GM19467 (cell line): ENCODE measurements at regions not wholly inside any gene's neighbourhood (a gene's known extent, or its start where the extent isn't known, plus 50 kb on each side); places are given as distances from the start of the nearest gene placed in this dataset.

Experiments used
- ATAC-seq: cut with Tn5 transposase; IDR thresholded peaks from one replicate; pipeline ENCODE4 v1.9.1; 2021; ENCODE audit warnings: mild to moderate bottlenecking, moderate library complexity; ENCODE audit not compliant: unreplicated experiment

DNA sequence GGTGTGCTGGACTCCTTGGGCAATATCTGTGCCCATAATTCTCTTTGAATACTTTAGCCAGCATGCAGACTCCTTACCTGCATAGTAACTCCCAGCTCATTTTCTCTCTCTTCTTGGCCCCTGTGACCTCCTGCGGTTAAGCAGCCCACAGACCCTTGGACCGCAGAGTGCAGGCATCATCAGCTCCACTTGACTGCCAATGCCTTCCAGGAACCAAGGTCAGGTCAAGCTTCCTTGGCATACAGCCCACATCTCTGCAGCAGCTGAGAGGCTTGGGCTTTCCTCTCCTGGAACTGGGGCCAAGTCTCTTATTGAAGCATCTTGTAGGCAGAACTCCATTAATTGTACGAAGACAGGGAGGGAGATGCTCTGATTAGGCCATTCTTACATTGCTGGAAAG, 130.1 kb upstream of the PIEZO2 start:
- no peak for ATAC-seq

DNA sequence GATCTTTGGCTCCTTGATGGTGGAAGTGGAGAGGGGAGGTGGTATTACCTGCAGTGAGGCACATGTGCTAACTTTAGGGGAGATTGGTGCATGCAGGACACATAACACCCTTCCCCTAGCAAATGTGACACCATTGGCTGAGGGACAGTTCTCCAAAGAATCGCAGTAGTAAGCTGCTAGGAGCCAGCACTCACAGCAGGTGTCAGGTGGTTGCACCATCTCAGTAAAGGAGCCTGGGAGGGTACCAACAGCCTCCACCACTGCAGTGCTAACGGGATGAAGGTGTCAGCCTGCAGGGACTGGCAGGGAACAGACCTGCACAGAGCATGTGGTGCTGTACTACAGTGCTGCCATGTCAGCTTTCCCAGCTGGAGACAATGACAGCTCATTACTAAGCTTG, 127.3 kb upstream of the PIEZO2 start:
- ATAC-seq, result no peak

DNA sequence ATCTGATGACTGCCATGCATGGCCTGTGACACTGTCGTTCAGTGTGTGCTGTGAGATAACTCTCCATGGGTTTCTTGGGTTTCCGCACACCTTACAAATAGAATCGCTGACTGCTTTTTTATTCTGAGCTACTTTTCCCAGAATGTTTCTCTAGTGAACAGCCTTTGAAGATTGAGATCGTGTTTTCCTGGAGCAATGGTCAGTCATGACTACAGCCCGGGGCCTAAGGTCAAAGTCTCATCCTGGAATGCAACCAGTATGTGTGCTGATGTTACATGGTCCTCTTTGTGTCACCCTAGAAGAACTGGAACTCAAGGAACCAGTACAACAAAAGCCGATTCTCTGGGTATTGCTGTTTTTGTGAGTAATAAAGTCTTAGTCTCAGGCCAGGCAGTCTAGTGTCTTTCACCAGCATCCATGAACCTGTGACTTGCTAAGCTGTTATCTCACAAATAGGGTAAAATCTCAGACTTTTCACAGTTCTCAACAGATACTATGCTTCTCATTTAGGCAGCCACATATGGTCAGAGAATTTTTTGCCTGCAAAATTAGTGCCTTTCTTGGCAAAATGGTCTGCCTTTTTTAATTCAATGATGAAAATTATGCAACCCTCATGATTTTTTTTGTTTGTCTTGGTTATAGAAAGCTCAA, 124.9 kb upstream of the PIEZO2 start:
- ATAC-seq, result no peak

DNA sequence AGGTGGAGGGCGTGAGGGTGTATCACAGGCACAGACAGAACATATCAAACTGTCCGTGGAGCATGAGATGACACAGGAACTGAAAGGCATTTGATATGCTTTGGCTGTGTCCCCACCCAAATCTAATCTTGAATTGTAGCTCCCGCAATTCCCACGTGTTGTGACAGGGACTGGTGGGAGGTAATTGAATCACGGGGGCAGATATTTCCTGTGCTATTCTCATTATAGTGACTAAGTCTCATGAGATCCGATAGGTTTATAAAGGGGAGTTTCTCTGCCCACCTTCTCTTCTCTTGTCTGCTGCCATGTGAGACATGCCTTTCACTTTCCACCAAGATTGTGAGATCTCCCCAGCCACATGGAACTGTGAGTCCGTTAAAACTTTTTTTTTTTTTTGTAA, 123.1 kb upstream of the PIEZO2 start:
- ATAC-seq, result no peak

DNA sequence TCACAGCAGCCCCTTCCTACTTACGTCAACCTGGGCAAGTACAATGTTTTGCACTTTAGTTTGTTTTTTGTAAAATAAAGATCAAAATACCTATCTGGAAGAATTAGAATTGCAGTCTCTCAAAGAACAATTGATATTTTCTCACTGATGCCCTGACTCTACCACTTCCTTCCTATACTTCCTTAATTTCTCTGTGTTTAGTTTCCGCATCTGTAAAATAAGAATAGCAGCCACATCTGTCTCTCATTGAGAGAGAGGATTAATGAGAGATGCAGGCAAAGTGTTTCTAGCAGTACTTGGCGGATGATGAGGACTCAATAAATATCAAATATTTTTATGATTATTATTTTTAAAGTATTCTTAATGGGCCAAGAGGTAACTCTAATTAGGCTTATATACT, 122.6 kb upstream of the PIEZO2 start:
- no peak for ATAC-seq

DNA sequence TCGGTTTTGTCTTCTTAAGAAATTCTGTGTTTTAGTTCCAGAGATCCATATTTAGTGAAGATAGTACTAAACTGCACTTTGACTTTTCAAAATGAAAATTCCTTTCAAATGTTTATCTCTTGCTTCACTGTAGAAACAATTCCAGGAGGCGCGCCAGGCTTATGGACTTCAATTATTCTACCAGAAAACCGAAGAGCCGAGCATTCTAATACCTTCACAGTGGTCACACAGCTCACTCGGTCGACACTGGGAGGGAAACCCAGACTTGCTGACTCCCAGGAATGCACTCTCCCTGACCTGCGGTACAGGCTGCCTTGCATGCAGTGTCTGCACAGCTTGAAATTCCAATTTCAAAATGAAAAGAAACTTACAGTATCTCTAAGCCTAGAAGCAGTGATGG, 119.9 kb upstream of the PIEZO2 start:
- no peak for ATAC-seq

DNA sequence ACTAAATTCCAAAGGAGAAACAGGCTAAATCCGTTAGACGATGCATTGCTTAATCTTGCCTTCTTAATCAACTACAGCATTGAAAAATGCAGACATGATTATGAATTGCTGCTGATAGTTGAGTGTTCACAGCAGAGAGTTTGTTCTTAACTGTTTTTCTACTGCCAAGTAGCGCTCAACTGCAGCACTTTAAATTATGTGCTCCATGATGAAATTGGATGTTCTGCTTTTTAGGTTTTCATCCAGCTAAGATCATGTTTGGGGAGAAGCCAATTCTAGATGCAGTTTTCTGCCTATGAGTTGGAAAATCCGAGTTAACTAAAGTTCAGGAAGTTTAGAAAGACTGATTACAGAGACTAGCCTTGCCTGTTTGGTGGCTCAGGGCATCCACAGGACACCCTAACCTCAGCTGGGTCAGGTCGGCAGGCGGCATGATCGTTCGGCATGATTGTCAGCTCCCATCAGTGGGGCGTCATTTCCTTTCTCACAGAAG, 119.4 kb upstream of the PIEZO2 start:
- ATAC-seq, result no peak

DNA sequence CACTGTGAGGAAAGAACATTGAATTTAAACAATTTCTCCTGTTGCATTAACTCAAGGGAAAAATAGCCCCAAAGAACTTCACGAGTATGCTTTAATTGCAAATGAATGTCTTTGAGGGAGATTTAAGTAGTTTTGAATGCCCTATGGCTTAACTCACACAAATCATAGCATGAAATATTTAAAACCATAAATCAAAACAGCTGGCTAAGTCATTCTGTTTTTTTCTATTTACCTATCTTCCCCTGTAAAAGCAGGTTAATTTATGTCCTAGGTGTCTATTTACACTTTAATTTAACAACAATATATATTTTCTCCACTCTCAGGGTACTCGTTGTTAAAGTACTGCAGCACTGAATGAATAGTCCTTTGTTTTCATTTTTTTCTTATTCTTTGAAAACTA, 118.8 kb upstream of the PIEZO2 start:
- no peak for ATAC-seq

DNA sequence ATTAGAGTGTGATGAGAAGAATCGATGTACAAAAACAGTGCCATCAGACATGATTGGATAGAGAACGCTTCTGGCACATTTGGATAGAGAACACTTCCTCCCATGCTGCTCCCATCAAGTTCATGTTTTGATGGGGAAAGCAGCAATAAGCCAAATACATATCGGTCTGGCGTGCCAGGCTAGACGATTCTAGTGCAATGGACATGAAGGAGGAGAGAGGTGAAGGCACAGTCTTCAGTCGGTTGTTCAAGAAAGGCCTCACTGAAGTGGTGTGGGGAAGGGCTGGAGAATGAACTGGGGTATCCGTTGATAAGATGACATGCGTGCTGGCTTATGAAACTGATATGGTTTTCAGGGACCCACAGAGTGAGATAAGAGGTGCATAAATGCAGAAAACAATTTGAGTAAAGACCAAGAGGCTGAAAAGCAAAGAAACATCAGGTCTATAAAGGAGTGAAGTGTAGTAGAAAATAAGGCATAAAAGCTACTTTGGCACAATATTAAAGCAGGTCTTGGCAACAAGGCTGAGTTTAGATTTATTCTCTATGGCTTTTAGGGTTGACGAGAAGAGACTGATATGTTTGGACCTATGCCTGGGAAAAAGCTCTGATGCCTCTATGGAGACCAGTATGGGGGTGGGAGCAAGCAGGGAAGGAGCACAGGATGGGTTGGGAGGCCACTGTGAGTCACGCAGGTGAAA, 117.6 kb upstream of the PIEZO2 start:
- no peak for ATAC-seq

DNA sequence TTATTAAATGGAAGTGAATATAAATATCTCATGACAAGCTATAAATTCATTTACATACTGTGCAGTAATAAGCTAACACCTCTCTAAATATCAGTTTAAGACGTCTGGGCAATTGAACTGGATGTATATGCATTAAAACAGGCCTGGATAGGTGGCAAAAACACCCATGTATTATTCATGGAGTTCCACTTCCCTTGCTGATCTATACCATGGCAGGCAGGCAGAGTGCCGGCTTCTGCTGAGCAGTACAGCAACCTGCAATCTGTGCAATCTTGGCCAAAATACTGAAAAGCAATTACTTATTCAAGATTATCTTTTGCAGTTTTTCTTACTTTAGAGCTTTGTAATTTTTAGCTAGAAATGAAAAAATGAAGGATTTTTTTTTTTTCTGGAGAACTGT, 112.1 kb upstream of the PIEZO2 start:
- no peak for ATAC-seq

DNA sequence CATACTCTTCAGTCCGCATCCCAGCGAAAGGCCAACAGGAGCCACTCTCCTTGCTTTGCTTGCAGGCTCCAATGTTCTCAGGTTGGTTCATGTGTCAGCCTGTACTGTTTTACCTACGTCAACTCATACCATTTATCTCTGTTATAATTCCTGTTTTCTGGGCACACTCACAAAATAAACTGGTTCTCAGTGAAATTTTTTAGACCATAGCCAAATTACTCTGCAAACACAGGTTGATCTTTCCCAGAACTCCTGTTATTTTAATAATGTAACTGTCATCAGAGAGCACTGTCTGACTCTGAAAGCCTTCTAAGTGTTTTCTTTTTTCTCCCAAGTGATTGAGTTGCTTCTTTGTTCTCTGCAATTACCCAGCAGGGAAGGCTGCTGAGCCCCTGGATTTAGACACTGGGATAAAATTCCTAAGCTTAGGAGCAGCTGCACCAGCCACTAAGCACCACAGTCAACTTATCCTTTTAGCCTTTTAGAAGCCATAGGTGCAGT, 111.6 kb upstream of the PIEZO2 start:
- no peak for ATAC-seq

DNA sequence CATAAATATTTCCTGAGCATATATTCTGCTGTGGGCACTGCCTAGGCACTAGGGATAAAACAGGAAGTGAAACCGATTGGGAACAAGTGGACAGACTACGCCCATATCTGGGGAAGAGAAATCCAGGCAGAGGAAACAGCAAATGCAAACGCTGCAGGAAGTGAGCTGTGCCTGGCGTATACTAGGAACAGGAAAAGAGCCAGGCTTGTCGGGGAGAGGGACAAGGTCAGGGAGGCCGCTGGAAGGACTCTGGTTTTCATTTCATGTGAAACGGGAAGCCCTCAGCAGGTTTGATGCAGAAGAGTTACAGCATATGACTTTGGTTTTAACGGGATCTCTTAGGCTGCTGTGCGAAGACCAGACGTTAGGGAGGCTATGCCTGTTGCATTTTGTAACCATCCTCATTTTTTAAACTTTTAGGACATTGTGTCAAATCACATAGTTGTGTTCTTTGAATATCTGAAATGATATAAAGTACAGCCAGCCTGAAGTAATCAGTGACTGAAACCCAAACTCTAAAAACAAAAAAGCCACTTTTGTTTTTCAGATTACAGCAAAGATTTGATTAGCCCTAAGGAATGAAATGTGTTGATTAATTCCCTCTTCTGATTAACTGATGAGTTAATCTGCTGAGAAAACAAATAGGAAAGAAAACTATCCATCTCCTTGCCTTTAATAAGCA, 110.2 kb upstream of the PIEZO2 start:
- no peak for ATAC-seq

DNA sequence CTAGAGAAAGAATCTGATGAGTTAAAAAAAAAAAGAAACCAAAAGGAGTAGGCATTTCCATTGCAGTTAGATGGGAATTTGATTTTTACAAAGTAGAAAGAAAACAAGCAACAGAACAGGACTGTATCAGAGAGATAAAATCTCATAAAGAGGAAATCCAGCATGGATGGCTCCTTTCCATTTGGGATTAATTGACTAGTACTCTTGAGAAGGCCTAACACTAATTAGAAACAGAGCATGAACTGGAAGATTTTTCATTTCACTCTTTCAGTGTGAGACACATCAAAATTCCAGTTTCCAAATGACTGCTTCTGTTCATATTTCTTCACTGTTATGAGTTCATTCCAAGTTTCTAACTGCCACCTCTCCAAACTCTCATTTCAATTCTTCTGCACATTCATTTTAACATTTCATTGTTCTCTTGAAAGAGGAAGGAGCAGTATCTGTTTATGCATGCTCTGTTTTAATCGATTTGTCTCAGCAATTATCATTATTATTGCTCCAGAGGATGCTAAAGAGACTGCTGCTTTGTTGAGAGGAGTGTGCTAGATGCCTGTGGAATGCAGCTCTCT, 108.8 kb upstream of the PIEZO2 start:
- ATAC-seq, result no peak

DNA sequence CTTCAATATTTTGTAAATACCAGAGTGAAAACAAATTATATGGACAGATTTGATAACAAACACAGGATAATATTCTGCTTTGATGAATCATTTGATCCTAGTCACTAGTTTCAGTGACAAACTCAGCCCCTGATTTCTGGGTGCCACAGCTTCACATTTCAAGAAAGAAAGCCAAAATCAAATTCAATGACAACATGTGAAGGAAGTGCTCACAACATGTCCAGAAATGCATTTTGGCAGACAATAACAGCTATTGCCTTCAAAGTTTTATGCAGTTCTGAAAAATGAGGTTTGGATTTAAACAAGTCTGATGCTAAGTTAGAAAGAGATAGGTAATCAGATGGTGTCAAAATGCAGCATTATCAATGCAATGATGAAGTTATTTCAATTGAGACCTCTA, 106.9 kb upstream of the PIEZO2 start:
- no peak for ATAC-seq

DNA sequence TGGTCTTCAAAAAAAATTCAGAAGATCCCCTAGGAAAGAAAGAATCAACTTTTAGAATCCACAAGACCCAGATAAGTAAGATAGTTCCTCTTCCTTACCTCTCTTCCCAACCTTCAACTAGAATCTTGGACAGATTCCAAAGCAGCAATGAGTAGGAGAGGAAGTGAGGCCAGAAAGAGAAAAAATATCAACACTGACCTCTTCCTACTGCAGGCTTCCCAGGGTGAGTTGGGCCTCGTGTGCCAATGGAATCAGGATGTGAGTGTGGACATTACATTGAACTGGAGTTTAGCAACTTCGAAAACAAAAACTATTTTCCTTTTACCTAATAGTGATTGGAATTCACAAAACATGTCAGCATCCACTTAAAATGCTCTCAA, 102.5 kb upstream of the PIEZO2 start:
- no peak for ATAC-seq

DNA sequence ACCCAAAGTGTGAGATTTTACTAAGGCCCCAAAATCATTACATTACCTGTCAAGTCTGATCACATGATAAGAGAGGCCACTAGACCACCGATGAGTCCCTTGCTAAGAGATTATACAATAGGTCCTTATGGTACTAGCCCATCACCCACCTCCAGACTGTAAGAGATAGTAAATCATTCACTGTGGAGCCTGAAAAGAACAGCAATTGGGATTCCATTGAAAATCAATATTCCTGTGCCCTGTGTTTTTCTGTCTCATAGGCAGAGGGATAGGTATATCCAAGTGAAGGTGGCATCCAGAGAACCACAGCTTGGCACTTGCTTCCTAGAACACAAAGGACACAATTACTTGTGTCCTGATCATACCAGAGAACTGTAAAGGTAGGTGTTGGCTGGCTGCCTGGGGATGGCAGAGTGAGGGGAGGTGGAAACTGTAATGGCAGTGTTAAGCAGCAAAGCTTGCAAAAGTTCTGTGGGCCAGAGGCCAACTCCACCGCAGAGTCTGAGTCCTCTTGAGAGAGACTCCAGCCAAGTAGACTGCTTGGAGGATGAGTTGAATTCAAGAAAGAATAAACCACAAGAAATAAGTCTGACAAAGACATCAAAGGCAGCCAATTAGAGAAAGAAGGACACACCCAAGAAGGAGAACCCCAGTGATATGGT, 102.0 kb upstream of the PIEZO2 start:
- no peak for ATAC-seq

DNA sequence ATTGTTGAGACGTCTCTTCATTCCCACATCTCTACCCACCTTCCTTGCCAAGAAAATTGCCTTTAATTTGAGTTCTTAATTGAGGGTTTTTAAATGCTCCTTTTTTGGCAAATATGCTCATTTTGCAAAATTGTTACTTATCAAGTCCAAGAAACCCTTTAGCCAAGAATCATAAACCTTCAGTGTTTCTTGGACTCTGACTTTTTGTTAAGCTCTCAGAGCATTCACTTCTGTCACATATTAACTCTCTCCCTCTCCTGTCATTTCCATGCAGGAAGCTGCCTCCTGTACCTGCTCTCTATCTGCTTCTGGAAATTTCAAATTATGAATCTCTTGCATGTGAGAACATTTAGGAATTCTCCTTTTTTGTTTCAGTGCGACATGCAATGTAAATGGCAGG, 100.0 kb upstream of the PIEZO2 start:
- no peak for ATAC-seq

DNA sequence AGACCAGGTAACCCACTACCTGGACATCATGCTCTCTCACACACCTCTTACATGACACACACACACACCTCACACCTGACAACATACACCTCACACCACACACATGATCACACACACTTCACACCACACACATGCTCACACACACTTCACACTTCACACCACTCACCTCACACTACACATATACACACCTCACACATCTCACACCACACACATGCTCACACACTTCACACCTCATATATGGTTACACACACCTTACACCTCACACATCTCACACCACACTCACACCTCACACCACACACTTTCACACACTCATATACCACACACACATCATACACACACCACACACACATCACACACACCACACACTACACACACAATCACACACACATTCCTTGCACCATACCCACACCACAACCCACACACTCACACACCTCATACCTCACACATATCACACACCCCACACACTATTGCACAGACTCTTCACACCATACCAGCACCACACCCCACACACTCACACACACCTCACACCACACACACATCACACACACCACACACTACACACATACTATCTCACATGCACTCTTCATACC, 98.1 kb upstream of the PIEZO2 start:
- ATAC-seq, result no peak

DNA sequence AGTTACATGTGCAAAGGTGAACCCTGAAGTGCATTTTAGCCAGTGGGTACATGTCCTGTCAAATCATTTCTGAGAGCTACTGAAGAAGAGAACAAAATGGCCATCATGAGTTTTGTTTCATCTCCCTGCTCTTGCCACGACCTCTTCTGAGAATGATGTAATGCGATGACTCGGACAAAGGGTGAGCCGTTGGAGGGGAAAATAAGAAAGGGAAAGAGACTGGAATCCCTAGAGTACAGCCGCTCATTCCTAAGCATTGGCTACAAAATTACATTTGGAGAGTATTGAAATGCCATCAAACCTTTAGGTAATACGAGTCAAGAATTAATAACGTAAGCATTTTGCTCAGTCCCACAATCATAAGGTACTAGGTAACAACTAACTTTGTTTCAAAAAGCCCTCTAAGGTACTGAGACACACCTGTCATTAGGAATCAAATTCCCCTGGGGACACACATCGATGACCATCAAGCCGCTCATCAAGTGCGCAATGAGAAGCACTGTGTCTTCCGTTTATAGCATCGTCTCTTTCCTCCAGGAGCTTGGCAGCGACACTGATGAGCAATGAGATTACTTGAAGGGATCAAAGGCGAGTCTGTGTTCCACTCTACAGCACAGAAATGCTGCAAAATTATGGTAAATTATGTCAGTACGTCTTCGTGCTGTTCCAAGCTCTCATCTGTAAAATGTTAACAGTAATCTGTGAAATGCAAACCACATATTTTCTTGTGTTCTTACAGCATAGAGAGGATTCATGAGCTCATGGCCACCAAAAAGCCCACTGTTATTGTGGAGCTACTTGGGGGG, 97.3 kb upstream of the PIEZO2 start:
- ATAC-seq, result no peak

DNA sequence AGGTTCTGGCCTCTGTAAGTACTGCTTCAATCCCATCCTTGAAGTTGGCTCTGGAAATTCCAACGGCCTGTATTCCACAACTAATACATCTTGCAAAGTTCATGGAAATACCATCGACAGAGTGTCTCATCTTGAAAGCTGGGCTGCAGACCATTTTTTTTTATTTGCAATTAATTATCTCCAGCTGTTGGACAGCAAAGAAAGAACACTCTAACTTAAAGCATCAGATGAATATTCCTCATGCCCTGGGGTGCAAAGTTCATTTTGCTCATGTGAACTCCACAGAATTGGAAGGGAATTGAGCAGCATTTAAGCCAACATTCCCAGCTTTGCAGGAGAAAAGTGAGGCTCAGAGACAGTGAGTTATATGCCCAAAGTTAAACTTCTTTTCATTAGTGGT, 96.5 kb upstream of the PIEZO2 start:
- no peak for ATAC-seq
